ENCODE measurements at regions not wholly inside any gene's neighbourhood (a gene's known extent, or its start where the extent isn't known, plus 50 kb on each side); places are given as distances from the start of the nearest gene placed in this dataset.

GRCh38 chr7:17195576-17195975, 102.9 kb upstream of the AHR start:
- Histone ChIP-seq H3K27me3 (replicated peaks in 1 of 7) (no peaks in the 10 kb centered on the region), H3K27ac (no peak overlapping the region), H3K9me3 (no peaks in the 10 kb centered on the region), H3K36me3 (no peaks in the 10 kb centered on the region), H3K4me3 (no peak overlapping the region), H3K4me1 (no peaks in the 10 kb centered on the region)
- WGBS, 5 donors, result 83 to 93% (median 85%) methylated on average over 2 of the region's 2 CpGs
- TF ChIP-seq, protein P1, sequence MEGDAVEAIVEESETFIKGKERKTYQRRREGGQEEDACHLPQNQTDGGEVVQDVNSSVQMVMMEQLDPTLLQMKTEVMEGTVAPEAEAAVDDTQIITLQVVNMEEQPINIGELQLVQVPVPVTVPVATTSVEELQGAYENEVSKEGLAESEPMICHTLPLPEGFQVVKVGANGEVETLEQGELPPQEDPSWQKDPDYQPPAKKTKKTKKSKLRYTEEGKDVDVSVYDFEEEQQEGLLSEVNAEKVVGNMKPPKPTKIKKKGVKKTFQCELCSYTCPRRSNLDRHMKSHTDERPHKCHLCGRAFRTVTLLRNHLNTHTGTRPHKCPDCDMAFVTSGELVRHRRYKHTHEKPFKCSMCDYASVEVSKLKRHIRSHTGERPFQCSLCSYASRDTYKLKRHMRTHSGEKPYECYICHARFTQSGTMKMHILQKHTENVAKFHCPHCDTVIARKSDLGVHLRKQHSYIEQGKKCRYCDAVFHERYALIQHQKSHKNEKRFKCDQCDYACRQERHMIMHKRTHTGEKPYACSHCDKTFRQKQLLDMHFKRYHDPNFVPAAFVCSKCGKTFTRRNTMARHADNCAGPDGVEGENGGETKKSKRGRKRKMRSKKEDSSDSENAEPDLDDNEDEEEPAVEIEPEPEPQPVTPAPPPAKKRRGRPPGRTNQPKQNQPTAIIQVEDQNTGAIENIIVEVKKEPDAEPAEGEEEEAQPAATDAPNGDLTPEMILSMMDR (IDR thresholded peaks at IDR 0.05 in 8 of 11, conservative IDR thresholded peaks at IDR 0.05 in 3 of 11), result no peak
- no peak for TF ChIP-seq POLR2A (IDR thresholded peaks at IDR 0.05)
- TF ChIP-seq POLR2AphosphoS5 (IDR thresholded peaks at IDR 0.05), result no peak
- DNase-seq, result no peak
- intact Hi-C loops (cut with DNase I; ENCODE audit: low total_unique reads), result no loop called here

DNA sequence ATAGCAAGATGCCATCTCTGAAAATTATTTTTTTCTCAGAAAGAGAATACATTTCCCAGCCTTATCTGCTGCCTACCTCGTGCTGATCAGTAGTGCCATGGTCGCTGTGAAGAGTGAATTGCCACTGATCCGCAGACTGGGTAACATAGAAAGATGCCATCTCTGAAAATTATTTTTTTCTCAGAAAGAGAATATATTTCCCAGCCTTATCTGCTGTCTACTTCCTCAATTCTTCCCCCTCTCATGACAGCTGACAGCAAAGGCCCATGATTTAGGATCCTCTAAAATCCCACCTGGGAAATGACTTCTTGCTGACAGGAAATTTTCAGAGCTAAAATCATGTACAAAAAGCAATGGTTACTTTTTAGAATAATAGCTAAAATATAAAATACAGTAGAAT, 92.5 kb upstream of the AHR start:
- intact Hi-C loops (cut with DNase I; ENCODE audit: low total_unique reads), result no loop called here
- Histone ChIP-seq H3K27me3 (replicated peaks in 1 of 7) (no peaks in the 10 kb centered on the region), H3K36me3 (no peaks in the 10 kb centered on the region), H3K4me3 (no peak overlapping the region), H3K4me1 (no peaks in the 10 kb centered on the region), H3K27ac (no peak overlapping the region), H3K9me3 (no peaks in the 10 kb centered on the region)
- no peak for DNase-seq
- 43 to 76% (median 51%) methylated on average over 3 of the region's 3 CpGs for WGBS, 5 donors
- TF ChIP-seq POLR2A (IDR thresholded peaks at IDR 0.05) (no peak), POLR2AphosphoS5 (IDR thresholded peaks at IDR 0.05) (no peak)
- TF ChIP-seq, protein P1 (IDR thresholded peaks at IDR 0.05 in 8 of 11, conservative IDR thresholded peaks at IDR 0.05 in 3 of 11), result no peak

GRCh38 chr7:17206349-17206905, 92.0 kb upstream of the AHR start:
- no peaks in the 10 kb centered on the region for H3K36me3 ChIP-seq
- TF ChIP-seq, protein P1 (IDR thresholded peaks at IDR 0.05 in 8 of 11, conservative IDR thresholded peaks at IDR 0.05 in 3 of 11), result no peak
- no peak for TF ChIP-seq POLR2A (IDR thresholded peaks at IDR 0.05)
- TF ChIP-seq POLR2AphosphoS5 (IDR thresholded peaks at IDR 0.05), result no peak
- DNase-seq, result no peak
- intact Hi-C loops (cut with DNase I; ENCODE audit: low total_unique reads), result no loop called here
- H3K27me3 ChIP-seq (replicated peaks in 1 of 7), result no peaks in the 10 kb centered on the region
- H3K4me3 ChIP-seq, result no peak overlapping the region
- H3K9me3 ChIP-seq, result no peaks in the 10 kb centered on the region
- H3K4me1 ChIP-seq, result no peaks in the 10 kb centered on the region
- no peak overlapping the region for H3K27ac ChIP-seq
- 69 to 87% (median 74%) methylated on average over 3 of the region's 3 CpGs for WGBS, 5 donors

DNA sequence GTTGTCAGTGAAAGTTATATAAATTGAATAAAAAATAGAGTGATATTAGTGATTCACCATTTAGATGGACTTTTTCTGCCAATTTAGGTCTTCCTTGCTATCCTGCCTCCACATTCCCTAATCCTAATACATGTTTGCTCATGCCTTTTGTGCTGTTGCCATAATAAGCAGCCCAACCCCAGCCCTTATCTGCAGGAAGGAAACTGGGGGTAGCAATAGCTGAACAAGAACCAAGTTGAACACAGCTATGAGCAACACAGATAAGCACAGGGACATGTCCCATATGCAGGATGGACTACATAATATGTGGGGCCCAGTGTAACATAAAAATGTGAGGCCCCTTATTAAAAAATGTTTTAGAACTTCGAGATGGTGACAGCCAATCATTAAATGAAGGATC, 91.2 kb upstream of the AHR start:
- Histone ChIP-seq H3K4me1 (no peaks in the 10 kb centered on the region), H3K36me3 (no peaks in the 10 kb centered on the region), H3K9me3 (no peaks in the 10 kb centered on the region), H3K27me3 (replicated peaks in 1 of 7) (no peaks in the 10 kb centered on the region), H3K4me3 (no peak overlapping the region), H3K27ac (no peak overlapping the region)
- DNase-seq, result no peak
- TF ChIP-seq, protein P1 (IDR thresholded peaks at IDR 0.05 in 8 of 11, conservative IDR thresholded peaks at IDR 0.05 in 3 of 11), result no peak
- TF ChIP-seq POLR2A (IDR thresholded peaks at IDR 0.05) (no peak), POLR2AphosphoS5 (IDR thresholded peaks at IDR 0.05) (no peak)
- intact Hi-C loops (cut with DNase I; ENCODE audit: low total_unique reads), result no loop called here
- 20 to 47% (median 30%) methylated on average over 1 of the region's 1 CpG for WGBS, 5 donors

All from spleen (tissue), 11 donors.